OCI-LY1 (cell line): ENCODE measurements at regions not wholly inside any gene's neighbourhood (a gene's known extent, or its start where the extent isn't known, plus 50 kb on each side); places are given as distances from the start of the nearest gene placed in this dataset.

Experiments used
- EZH2 ChIP-seq: fragments of 200-600 bp; sonication (generic), shearing (Covaris generic); IDR thresholded peaks from 2 replicates; pipeline ENCODE4 v1.8.0; 2017; ENCODE audit warnings: borderline replicate concordance, mixed run types, mild to moderate bottlenecking, antibody characterized with exemption, low read length, moderate library complexity, mixed read lengths
- TF ChIP-seq, protein P1 (sequence below): fragments of 200-600 bp; sonication (generic), shearing (Covaris generic); IDR thresholded peaks from 2 replicates; pipeline ENCODE4 v1.5.1; 2017; ENCODE audit warnings: mild to moderate bottlenecking, antibody characterized with exemption, low read length, moderate library complexity, mixed read lengths

DNA sequence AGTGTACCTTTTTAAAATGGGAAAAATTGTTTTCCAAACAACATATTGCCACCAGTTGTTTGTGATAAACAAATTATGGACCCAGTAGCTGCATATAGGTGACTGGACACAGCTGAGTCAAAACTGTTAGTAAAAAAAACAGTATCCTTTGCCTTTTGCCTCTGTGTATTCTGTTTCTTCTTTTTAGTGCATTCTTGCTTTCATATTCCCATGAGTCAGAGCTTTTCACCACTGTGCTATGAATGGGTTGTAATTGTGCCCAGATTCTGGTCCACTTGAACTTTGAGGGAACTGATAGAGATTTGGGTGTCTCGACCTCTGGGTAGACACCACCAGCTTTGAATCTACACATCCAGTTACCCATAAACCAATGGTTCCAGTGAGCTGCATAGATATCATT, 1441.9 kb upstream of the ZEB2 start:
- TF ChIP-seq, protein P1, sequence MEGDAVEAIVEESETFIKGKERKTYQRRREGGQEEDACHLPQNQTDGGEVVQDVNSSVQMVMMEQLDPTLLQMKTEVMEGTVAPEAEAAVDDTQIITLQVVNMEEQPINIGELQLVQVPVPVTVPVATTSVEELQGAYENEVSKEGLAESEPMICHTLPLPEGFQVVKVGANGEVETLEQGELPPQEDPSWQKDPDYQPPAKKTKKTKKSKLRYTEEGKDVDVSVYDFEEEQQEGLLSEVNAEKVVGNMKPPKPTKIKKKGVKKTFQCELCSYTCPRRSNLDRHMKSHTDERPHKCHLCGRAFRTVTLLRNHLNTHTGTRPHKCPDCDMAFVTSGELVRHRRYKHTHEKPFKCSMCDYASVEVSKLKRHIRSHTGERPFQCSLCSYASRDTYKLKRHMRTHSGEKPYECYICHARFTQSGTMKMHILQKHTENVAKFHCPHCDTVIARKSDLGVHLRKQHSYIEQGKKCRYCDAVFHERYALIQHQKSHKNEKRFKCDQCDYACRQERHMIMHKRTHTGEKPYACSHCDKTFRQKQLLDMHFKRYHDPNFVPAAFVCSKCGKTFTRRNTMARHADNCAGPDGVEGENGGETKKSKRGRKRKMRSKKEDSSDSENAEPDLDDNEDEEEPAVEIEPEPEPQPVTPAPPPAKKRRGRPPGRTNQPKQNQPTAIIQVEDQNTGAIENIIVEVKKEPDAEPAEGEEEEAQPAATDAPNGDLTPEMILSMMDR: no peak
- TF ChIP-seq EZH2: no peak
